ENCODE measurements at regions not wholly inside any gene's neighbourhood (a gene's known extent, or its start where the extent isn't known, plus 50 kb on each side); places are given as distances from the start of the nearest gene placed in this dataset.

DNA sequence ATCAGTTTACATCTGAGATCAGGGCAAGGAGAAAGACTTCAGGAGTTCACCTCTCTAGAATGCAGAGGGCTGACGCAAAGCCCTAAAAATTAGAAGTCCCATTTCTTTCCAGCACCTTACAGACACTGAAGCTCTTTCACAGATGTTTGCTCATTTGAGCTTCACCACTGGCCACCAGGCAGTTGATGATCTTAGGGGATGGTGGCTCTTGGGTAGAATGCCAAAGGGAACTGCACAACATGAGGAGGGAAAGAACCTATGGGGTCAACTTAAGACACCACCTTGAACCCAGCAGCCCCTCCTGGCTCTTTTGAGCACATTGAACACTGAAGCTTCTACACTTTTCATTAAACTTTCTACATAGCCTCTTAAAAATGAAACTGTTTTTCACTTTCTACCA is 390.3 kb upstream of the CELF2 start:
- Histone ChIP-seq H3K27me3 (ENCODE audit: insufficient read depth, poor library complexity, severe bottlenecking) (no peaks in the 10 kb centered on the region), H3K27ac (replicated peaks) (no peak overlapping the region), H3K4me3 (replicated peaks; ENCODE audit: insufficient read depth, low read length) (no peak overlapping the region)
- no peak for DNase-seq (ENCODE audit: low read depth in 1 of 2, low spot score in 1 of 2)
- no peak for TF ChIP-seq GABPA (IDR thresholded peaks at IDR 0.05; ENCODE audit: low read depth)
- TF ChIP-seq POLR2AphosphoS5 (IDR thresholded peaks at IDR 0.05; ENCODE audit: low read depth), result no peak
- TF ChIP-seq, protein P1, sequence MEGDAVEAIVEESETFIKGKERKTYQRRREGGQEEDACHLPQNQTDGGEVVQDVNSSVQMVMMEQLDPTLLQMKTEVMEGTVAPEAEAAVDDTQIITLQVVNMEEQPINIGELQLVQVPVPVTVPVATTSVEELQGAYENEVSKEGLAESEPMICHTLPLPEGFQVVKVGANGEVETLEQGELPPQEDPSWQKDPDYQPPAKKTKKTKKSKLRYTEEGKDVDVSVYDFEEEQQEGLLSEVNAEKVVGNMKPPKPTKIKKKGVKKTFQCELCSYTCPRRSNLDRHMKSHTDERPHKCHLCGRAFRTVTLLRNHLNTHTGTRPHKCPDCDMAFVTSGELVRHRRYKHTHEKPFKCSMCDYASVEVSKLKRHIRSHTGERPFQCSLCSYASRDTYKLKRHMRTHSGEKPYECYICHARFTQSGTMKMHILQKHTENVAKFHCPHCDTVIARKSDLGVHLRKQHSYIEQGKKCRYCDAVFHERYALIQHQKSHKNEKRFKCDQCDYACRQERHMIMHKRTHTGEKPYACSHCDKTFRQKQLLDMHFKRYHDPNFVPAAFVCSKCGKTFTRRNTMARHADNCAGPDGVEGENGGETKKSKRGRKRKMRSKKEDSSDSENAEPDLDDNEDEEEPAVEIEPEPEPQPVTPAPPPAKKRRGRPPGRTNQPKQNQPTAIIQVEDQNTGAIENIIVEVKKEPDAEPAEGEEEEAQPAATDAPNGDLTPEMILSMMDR (IDR thresholded peaks at IDR 0.05; ENCODE audit: insufficient read depth, low read length), result no peak
- TF ChIP-seq, protein P2, sequence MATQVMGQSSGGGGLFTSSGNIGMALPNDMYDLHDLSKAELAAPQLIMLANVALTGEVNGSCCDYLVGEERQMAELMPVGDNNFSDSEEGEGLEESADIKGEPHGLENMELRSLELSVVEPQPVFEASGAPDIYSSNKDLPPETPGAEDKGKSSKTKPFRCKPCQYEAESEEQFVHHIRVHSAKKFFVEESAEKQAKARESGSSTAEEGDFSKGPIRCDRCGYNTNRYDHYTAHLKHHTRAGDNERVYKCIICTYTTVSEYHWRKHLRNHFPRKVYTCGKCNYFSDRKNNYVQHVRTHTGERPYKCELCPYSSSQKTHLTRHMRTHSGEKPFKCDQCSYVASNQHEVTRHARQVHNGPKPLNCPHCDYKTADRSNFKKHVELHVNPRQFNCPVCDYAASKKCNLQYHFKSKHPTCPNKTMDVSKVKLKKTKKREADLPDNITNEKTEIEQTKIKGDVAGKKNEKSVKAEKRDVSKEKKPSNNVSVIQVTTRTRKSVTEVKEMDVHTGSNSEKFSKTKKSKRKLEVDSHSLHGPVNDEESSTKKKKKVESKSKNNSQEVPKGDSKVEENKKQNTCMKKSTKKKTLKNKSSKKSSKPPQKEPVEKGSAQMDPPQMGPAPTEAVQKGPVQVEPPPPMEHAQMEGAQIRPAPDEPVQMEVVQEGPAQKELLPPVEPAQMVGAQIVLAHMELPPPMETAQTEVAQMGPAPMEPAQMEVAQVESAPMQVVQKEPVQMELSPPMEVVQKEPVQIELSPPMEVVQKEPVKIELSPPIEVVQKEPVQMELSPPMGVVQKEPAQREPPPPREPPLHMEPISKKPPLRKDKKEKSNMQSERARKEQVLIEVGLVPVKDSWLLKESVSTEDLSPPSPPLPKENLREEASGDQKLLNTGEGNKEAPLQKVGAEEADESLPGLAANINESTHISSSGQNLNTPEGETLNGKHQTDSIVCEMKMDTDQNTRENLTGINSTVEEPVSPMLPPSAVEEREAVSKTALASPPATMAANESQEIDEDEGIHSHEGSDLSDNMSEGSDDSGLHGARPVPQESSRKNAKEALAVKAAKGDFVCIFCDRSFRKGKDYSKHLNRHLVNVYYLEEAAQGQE (IDR thresholded peaks at IDR 0.05; ENCODE audit: insufficient replicate concordance, low read depth), result no peak
- no peak for TF ChIP-seq SPI1 (IDR thresholded peaks at IDR 0.05; ENCODE audit: borderline replicate concordance, low read depth)

DNA sequence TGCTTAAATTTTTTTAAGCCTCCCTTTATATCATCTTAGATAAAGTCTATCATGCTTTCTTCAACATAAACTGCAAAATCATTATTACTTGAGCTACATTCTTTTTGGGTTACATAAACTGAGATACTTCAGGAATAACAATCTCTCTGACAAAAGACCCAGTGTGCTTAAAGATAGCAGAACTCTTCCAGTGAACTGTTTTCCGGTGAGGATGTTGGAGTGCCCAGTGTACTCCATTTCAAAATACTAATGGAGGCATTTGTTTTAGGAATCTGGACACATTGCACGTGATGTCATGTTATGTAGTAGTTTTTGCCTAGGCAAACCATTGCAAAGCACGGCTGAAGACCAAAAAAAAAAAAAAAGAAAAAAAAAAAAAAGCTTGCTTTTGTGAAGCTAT is 388.2 kb upstream of the CELF2 start:
- Histone ChIP-seq H3K27ac (replicated peaks) (no peak overlapping the region), H3K4me3 (replicated peaks; ENCODE audit: insufficient read depth, low read length) (no peak overlapping the region), H3K27me3 (ENCODE audit: insufficient read depth, poor library complexity, severe bottlenecking) (no peaks in the 10 kb centered on the region)
- TF ChIP-seq, protein P1 (IDR thresholded peaks at IDR 0.05; ENCODE audit: insufficient read depth, low read length), result no peak
- TF ChIP-seq POLR2AphosphoS5 (IDR thresholded peaks at IDR 0.05; ENCODE audit: low read depth), result no peak
- TF ChIP-seq, protein P2 (IDR thresholded peaks at IDR 0.05; ENCODE audit: insufficient replicate concordance, low read depth), result no peak
- TF ChIP-seq SPI1 (IDR thresholded peaks at IDR 0.05; ENCODE audit: borderline replicate concordance, low read depth), result no peak
- no peak for TF ChIP-seq GABPA (IDR thresholded peaks at IDR 0.05; ENCODE audit: low read depth)
- DNase-seq (ENCODE audit: low read depth in 1 of 2, low spot score in 1 of 2), result no peak

DNA sequence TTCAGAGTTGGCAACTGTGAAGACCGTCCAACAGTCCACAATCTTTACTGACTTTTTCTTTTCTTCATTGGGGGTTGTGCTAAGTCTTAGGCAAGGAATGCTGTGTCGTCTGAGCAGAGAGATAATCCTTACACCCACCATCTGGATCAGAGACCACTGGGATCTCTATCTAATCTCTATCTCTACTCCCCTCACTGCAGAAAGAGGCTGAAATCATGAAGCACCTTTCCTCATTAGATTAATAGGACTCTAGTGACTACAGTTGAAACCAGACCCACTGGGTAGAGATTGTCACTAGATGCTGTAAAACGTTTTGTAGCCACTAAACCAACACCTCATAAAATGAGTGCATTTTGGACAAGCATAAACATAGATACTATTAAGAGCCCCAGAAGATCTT is 387.4 kb upstream of the CELF2 start:
- DNase-seq (ENCODE audit: low read depth in 1 of 2, low spot score in 1 of 2), result no peak
- no peak for TF ChIP-seq POLR2AphosphoS5 (IDR thresholded peaks at IDR 0.05; ENCODE audit: low read depth)
- no peak for TF ChIP-seq SPI1 (IDR thresholded peaks at IDR 0.05; ENCODE audit: borderline replicate concordance, low read depth)
- Histone ChIP-seq H3K27ac (replicated peaks) (no peak overlapping the region), H3K4me3 (replicated peaks; ENCODE audit: insufficient read depth, low read length) (no peak overlapping the region), H3K27me3 (ENCODE audit: insufficient read depth, poor library complexity, severe bottlenecking) (no peaks in the 10 kb centered on the region)

DNA sequence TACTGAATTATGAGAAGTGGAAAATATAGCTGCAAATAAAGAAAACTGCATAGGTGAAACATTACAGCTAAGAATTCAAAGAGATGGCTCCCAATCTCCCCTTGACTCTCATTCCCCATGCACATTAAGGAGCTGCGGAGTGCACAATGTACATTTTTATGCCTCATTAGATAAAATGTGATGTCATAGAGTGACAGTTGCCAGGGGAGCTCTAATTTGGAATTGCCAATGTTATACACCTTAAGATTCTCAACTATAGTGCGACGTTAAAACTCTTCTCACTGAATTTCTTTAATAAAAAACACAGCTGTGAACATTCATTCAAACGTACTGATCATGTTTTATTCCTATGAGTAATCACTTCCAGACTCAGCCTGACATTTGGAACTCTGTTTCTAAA is 386.9 kb upstream of the CELF2 start:
- no peak for DNase-seq (ENCODE audit: low read depth in 1 of 2, low spot score in 1 of 2)
- H3K27ac ChIP-seq (replicated peaks), result no peak overlapping the region
- no peak overlapping the region for H3K4me3 ChIP-seq (replicated peaks; ENCODE audit: insufficient read depth, low read length)
- H3K27me3 ChIP-seq (ENCODE audit: insufficient read depth, poor library complexity, severe bottlenecking), result no peaks in the 10 kb centered on the region
- no peak for TF ChIP-seq SPI1 (IDR thresholded peaks at IDR 0.05; ENCODE audit: borderline replicate concordance, low read depth)
- TF ChIP-seq, protein P1 (IDR thresholded peaks at IDR 0.05; ENCODE audit: insufficient read depth, low read length), result no peak
- TF ChIP-seq GABPA (IDR thresholded peaks at IDR 0.05; ENCODE audit: low read depth), result no peak
- no peak for TF ChIP-seq POLR2AphosphoS5 (IDR thresholded peaks at IDR 0.05; ENCODE audit: low read depth)
- TF ChIP-seq, protein P2 (IDR thresholded peaks at IDR 0.05; ENCODE audit: insufficient replicate concordance, low read depth), result no peak

Data from HL-60 (cell line).